Keratinocyte (primary cell): ENCODE measurements at regions not wholly inside any gene's neighbourhood (a gene's known extent, or its start where the extent isn't known, plus 50 kb on each side); places are given as distances from the start of the nearest gene placed in this dataset.

Experiments
- CTCF ChIP-seq, 3 experiments: IDR thresholded peaks in 1 of 3; conservative IDR thresholded peaks in 1 of 3; optimal IDR thresholded peaks in 1 of 3; 2 replicates in 2 of 3; 3 replicates in 1 of 3; pipeline versions ENCODE3 to v1.5.1; 2011; ENCODE audit warnings: low read length in 3 of 3, mild to moderate bottlenecking in 3 of 3, moderate library complexity in 2 of 3, control low read depth in 1 of 3, inconsistent platforms in 1 of 3; ENCODE audit not compliant: insufficient read depth in 2 of 3; ENCODE audit errors: extremely low read depth in 1 of 3
- EZH2 ChIP-seq: IDR thresholded peaks from one replicate; pipeline ENCODE4 v1.6.1; 2012; ENCODE audit warnings: inconsistent platforms, mild to moderate bottlenecking, low read length, moderate library complexity

GRCh38 chr2:64773461-64774118 is 119.9 kb upstream of the SERTAD2 start:
- TF ChIP-seq CTCF (optimal IDR thresholded peaks at IDR 0.05 in 1 of 3, IDR thresholded peaks at IDR 0.05 in 1 of 3, conservative IDR thresholded peaks at IDR 0.05 in 1 of 3; ENCODE audit: extremely low read depth in 1 of 3, insufficient read depth in 2 of 3, low read length in 3 of 3) (no peak), EZH2 (no peak)
